Tibial nerve (tissue), 4 donors: ENCODE measurements at regions not wholly inside any gene's neighbourhood (a gene's known extent, or its start where the extent isn't known, plus 50 kb on each side); places are given as distances from the start of the nearest gene placed in this dataset.

Experiments used
- DNase-seq, 2 donors: peaks; one replicate each; pipeline ENCODE4 v3.0.0-alpha.2; 2019; ENCODE audit warnings: low spot score in 2 of 2
- H3K27ac ChIP-seq, 4 donors: fragments of 200-600 bp; sonication (generic) in 3 of 4; one replicate each; pipeline ENCODE4 v1.5.1; 2017 to 2019; ENCODE audit warnings: mild to moderate bottlenecking in 1 of 4
- H3K27me3 ChIP-seq, 2 donors: fragments of 200-600 bp; sonication (generic) in 1 of 2; one replicate each; pipeline versions ENCODE4 v1.5.1 to v1.6.0; 2017 to 2019
- H3K36me3 ChIP-seq, 3 donors: fragments of 200-600 bp; sonication (generic); one replicate each; pipeline ENCODE4 v1.5.1; 2018 to 2019
- H3K4me1 ChIP-seq, 4 donors: fragments of 200-600 bp; sonication (generic) in 3 of 4; one replicate each; pipeline ENCODE4 v1.5.1; 2017 to 2019
- H3K4me3 ChIP-seq, 4 donors: fragments of 200-600 bp; sonication (generic) in 3 of 4; one replicate each; pipeline ENCODE4 v1.5.1; 2017 to 2019; ENCODE audit warnings: mild to moderate bottlenecking in 1 of 4, moderate library complexity in 1 of 4
- H3K9me3 ChIP-seq, 4 donors: fragments of 200-600 bp; sonication (generic) in 3 of 4; one replicate each; pipeline ENCODE4 v1.5.1; 2017 to 2019
- CTCF ChIP-seq, 5 experiments: fragments of 200-600 bp in 3 of 5; fragments of 450-650 bp in 2 of 5; sonication (generic) in 3 of 5; IDR thresholded peaks; one replicate each; pipeline ENCODE4 v1.5.1; 2016 to 2019; ENCODE audit warnings: antibody characterized with exemption in 5 of 5, mild to moderate bottlenecking in 3 of 5, moderate library complexity in 2 of 5
- EP300 ChIP-seq, 2 donors: sonication (generic); formaldehyde crosslinking; IDR thresholded peaks; one replicate each; pipeline ENCODE4 v1.6.1; 2017; ENCODE audit warnings: antibody characterized with exemption in 2 of 2, mild to moderate bottlenecking in 1 of 2
- POLR2A ChIP-seq, 2 donors: fragments of 450-650 bp; IDR thresholded peaks; one replicate each; pipeline ENCODE4 v1.6.1; 2017; ENCODE audit warnings: antibody characterized with exemption in 2 of 2, mild to moderate bottlenecking in 2 of 2, moderate library complexity in 2 of 2
- WGBS, 2 donors: methylation state at CpG; one replicate each; pipeline ENCODE4 v1.1.5; 2018; 5-methylcytosine and 5-hydroxymethylcytosine counted together

DNA sequence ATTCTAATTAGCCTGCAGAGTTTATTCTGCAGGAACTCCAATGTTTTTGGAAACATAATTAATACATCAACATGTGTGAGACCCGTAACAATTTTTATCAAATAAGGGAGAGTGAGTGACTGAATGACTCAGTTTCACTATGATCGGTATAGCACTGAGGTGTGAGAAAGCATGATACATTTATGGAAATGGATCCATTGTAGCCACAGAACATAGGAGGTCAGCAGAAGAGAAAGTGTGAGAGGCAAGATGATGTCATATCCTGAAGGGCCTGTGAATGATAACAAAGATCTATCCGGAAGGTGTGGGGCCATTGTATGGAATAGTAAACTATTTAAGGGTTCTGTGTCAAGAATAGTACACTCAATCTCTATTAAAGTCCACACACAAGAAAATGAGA lies 1406.1 kb upstream of the TENM4 start:
- 65 to 85% methylated on average over 3 of the region's 3 CpGs for WGBS, 2 donors

DNA sequence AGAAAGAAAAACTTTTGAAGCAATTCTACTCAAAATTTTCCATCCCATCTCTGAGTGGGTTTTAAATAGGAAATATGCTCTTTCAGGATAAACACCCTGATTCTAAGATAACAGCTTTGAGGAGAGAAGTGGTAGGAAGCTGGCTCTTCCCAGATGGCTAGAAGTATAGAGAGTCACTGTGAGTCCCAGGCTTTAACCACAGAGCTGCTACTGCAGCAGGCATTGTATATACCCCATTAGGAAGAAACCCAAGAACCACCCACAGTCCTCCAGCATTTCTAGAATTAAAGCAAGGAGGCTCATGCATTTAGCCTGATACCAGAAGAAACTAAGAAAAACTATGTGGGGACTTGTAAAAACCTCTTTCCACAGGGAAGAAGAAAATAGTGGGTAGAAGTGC lies 1405.6 kb upstream of the TENM4 start:
- no peaks in the 10 kb centered on the region for H3K9me3 ChIP-seq
- H3K4me3 ChIP-seq: no peak overlapping the region
- no peaks in the 10 kb centered on the region for H3K36me3 ChIP-seq
- H3K27ac ChIP-seq: no peak overlapping the region
- no peak for DNase-seq
- no peaks in the 10 kb centered on the region for H3K4me1 ChIP-seq
- TF ChIP-seq CTCF (IDR thresholded peaks at IDR 0.05) (no peak), POLR2A (IDR thresholded peaks at IDR 0.05) (no peak), EP300 (IDR thresholded peaks at IDR 0.05) (no peak)
- no peaks in the 10 kb centered on the region for H3K27me3 ChIP-seq

More for the DNA sequence above, 1406.1 kb upstream of the TENM4 start:
- Histone ChIP-seq H3K27ac (no peak overlapping the region), H3K27me3 (no peaks in the 10 kb centered on the region), H3K4me1 (no peaks in the 10 kb centered on the region), H3K4me3 (no peak overlapping the region), H3K9me3 (no peaks in the 10 kb centered on the region), H3K36me3 (no peaks in the 10 kb centered on the region)
- no peak for DNase-seq
- TF ChIP-seq EP300 (IDR thresholded peaks at IDR 0.05) (no peak), POLR2A (IDR thresholded peaks at IDR 0.05) (no peak)

- no peaks in the 10 kb centered on the region for H3K9me3 ChIP-seq
- no peaks in the 10 kb centered on the region for H3K4me1 ChIP-seq
- no peak overlapping the region for H3K27ac ChIP-seq
- TF ChIP-seq EP300 (IDR thresholded peaks at IDR 0.05): no peak
- TF ChIP-seq POLR2A (IDR thresholded peaks at IDR 0.05): no peak
- no peak for TF ChIP-seq CTCF (IDR thresholded peaks at IDR 0.05)
- no peak overlapping the region for H3K4me3 ChIP-seq
- WGBS, 2 donors: 83 to 87% methylated on average over 8 of the region's 8 CpGs
- H3K27me3 ChIP-seq: no peaks in the 10 kb centered on the region
- no peak for DNase-seq
- H3K36me3 ChIP-seq: no peaks in the 10 kb centered on the region
Measured at GRCh38 chr11:80844110-80844819, 1403.4 kb upstream of the TENM4 start.

- 92 to 93% methylated on average over 2 of the region's 2 CpGs for WGBS, 2 donors
- Histone ChIP-seq H3K9me3 (no peaks in the 10 kb centered on the region), H3K27ac (no peak overlapping the region), H3K36me3 (no peaks in the 10 kb centered on the region), H3K4me3 (no peak overlapping the region), H3K27me3 (no peaks in the 10 kb centered on the region), H3K4me1 (no peaks in the 10 kb centered on the region)
- TF ChIP-seq EP300 (IDR thresholded peaks at IDR 0.05): no peak
- no peak for TF ChIP-seq POLR2A (IDR thresholded peaks at IDR 0.05)
- no peak for DNase-seq
Measured at GRCh38 chr11:80843266-80843974, 1402.6 kb upstream of the TENM4 start.

DNA sequence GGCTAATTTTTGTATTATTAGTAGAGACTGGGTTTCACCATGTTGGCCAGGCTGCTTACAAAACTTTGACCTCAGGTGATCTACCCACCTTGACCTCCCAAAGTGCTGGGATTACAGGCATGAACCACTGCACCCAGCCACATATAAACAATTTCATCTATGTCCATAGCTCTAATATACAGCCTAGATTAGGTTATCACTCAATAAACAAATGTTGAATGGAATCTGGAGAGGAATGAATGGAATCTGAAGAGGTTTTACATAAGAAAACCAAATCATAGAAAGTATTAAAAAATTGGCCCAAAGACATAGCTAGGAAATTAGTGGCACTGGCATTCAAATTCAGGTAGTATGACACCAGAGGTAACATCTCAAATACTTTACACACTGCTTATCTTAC lies 1401.4 kb upstream of the TENM4 start:
- H3K27ac ChIP-seq: no peak overlapping the region
- H3K27me3 ChIP-seq: no peaks in the 10 kb centered on the region
- no peak for DNase-seq
- TF ChIP-seq POLR2A (IDR thresholded peaks at IDR 0.05) (no peak), EP300 (IDR thresholded peaks at IDR 0.05) (no peak), CTCF (IDR thresholded peaks at IDR 0.05) (no peak)
- H3K9me3 ChIP-seq: no peaks in the 10 kb centered on the region
- no peaks in the 10 kb centered on the region for H3K36me3 ChIP-seq
- H3K4me3 ChIP-seq: no peak overlapping the region
- no peaks in the 10 kb centered on the region for H3K4me1 ChIP-seq

- H3K4me1 ChIP-seq: no peaks in the 10 kb centered on the region
- H3K4me3 ChIP-seq: no peak overlapping the region
- 54 to 60% methylated on average over 1 of the region's 1 CpG for WGBS, 2 donors
- no peaks in the 10 kb centered on the region for H3K9me3 ChIP-seq
- no peaks in the 10 kb centered on the region for H3K27me3 ChIP-seq
- no peak for TF ChIP-seq POLR2A (IDR thresholded peaks at IDR 0.05)
- TF ChIP-seq CTCF (IDR thresholded peaks at IDR 0.05): no peak
- no peak for TF ChIP-seq EP300 (IDR thresholded peaks at IDR 0.05)
- H3K36me3 ChIP-seq: no peaks in the 10 kb centered on the region
- H3K27ac ChIP-seq: no peak overlapping the region
- no peak for DNase-seq
Measured at GRCh38 chr11:80841675-80842074, 1400.8 kb upstream of the TENM4 start.
